ENCODE measurements at regions not wholly inside any gene's neighbourhood (a gene's known extent, or its start where the extent isn't known, plus 50 kb on each side); places are given as distances from the start of the nearest gene placed in this dataset.

- Histone ChIP-seq H3K79me2 (ENCODE audit: control insufficient read depth, insufficient read depth, low read length) (no peaks in the 10 kb centered on the region), H3K9me3 (replicated peaks; ENCODE audit: control insufficient read depth, insufficient read depth, low read length) (peaks cover 2% of the 10 kb centered on the region), H2AFZ (ENCODE audit: low read depth, low read length) (no peak overlapping the region), H3K4me1 (ENCODE audit: control insufficient read depth, extremely low read depth, insufficient read depth, low read length) (no peaks in the 10 kb centered on the region), H3K36me3 (ENCODE audit: control insufficient read depth in 2 of 2, extremely low read depth in 1 of 2, insufficient read depth in 2 of 2, low read length in 2 of 2) (no peaks in the 10 kb centered on the region), H3K9me1 (replicated peaks; ENCODE audit: control insufficient read depth, extremely low read depth, insufficient read depth, low read length) (no peaks in the 10 kb centered on the region), H3K27ac (ENCODE audit: insufficient read depth, low read depth, low read length) (no peak overlapping the region), H4K20me1 (replicated peaks; ENCODE audit: control insufficient read depth, extremely low read depth, insufficient read depth, low read length) (no peaks in the 10 kb centered on the region), H3K4me3 (replicated peaks in 1 of 3; ENCODE audit: insufficient read depth in 1 of 3, low read depth in 1 of 3, low read length in 3 of 3) (no peak overlapping the region), H3K4me2 (ENCODE audit: insufficient read depth, low read length) (no peak overlapping the region), H3K27me3 (ENCODE audit: control insufficient read depth in 2 of 2, insufficient read depth in 2 of 2, low read length in 2 of 2) (no peaks in the 10 kb centered on the region), H3K9ac (replicated peaks; ENCODE audit: extremely low read depth, insufficient read depth, low read length) (no peak overlapping the region)
- no peak for TF ChIP-seq POLR2A (IDR thresholded peaks at IDR 0.05; ENCODE audit: low read depth, low read length)
- no peak for TF ChIP-seq JUN (IDR thresholded peaks at IDR 0.05; ENCODE audit: borderline replicate concordance, insufficient read depth, insufficient read length, low read depth)
- no peak for TF ChIP-seq MAX (IDR thresholded peaks at IDR 0.05; ENCODE audit: insufficient read depth, insufficient read length)
- TF ChIP-seq POLR2AphosphoS5 (IDR thresholded peaks at IDR 0.05; ENCODE audit: insufficient read depth, low read depth, low read length): no peak
- no peak for TF ChIP-seq EZH2 (IDR thresholded peaks at IDR 0.05; ENCODE audit: borderline replicate concordance, low read depth, low read length, severe bottlenecking)
- no peak for TF ChIP-seq CTCF (IDR thresholded peaks at IDR 0.05; ENCODE audit: extremely low read depth in 1 of 2, insufficient read depth in 1 of 2, low read depth in 1 of 2, low read length in 2 of 2)
- TF ChIP-seq GATA2 (IDR thresholded peaks at IDR 0.05; ENCODE audit: insufficient read depth, insufficient read length, low read depth, low read length): no peak
- TF ChIP-seq MYC (IDR thresholded peaks at IDR 0.05; ENCODE audit: low read depth, low read length): no peak
- intact Hi-C loops (cut with micrococcal nuclease) (no loop called here), dilution Hi-C loops (cut with MboI; ENCODE audit: extremely low pct_ligation_motif_present, low sequenced_read_pairs) (no loop called here)
- no TSS peak for BruUV-seq (replicated peaks)
- no peak for FAIRE-seq
- POLR2A ChIA-PET: no interaction called here
- CTCF ChIA-PET: no interaction called here
- no peak for DNase-seq (ENCODE audit: low read depth, low spot score)
Observed at GRCh38 chr14:98952593-98953350, 319.2 kb downstream of the BCL11B start.
